HG02642 (cell line): ENCODE measurements at regions not wholly inside any gene's neighbourhood (a gene's known extent, or its start where the extent isn't known, plus 50 kb on each side); places are given as distances from the start of the nearest gene placed in this dataset.

Experiments
- ATAC-seq: cut with Tn5 transposase; IDR thresholded peaks from one replicate; pipeline ENCODE4 v1.9.1; 2021; ENCODE audit warnings: mild to moderate bottlenecking; ENCODE audit not compliant: unreplicated experiment, poor library complexity

DNA sequence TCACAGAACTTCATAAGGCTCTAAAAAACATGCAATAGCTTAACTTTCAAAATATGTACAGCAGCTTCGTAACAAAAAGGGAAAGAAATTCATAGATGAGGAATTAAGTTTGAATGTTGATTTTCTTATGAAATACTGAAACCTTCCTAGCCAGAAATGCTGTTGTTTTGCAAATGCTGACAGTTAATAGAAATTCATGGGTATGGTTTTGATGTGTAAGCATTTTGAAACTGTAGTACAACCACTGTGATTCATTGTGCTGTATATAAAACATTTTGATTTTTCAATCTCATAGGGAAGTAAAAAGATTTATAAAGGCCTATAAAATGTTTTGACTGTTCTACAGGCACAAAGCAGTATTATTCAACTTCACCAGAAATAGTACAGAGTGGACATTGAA is 228.4 kb upstream of the EYS start:
- ATAC-seq = no peak

DNA sequence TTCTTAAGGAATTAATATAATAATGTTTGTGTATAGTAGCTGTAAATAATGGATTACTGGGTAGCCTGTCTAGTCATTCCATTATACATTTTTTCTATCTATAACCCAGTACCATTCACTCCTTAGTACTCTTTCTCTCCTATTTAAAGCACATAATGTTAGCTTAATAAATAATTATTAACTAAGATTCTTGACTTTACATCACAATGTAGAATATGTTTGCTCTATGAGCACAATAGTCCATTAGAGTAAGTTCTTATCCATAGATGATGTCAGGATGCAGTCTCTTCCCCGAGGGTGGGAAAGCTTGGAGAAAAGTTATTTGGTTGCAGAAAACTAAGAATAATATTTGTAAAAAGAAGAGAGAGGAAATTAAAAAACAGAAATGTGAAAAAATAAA is 226.4 kb upstream of the EYS start:
- no peak for ATAC-seq

GRCh38 chr6:65927141-65927540 is 220.1 kb upstream of the EYS start:
- ATAC-seq = no peak

GRCh38 chr6:65924411-65924810 is 217.4 kb upstream of the EYS start:
- no peak for ATAC-seq

GRCh38 chr6:65922049-65922448 is 215.0 kb upstream of the EYS start:
- ATAC-seq = no peak

- no peak for ATAC-seq
Observed at GRCh38 chr6:65908065-65908464, 201.0 kb upstream of the EYS start.

GRCh38 chr6:65903992-65904391 is 197.0 kb upstream of the EYS start:
- ATAC-seq = no peak

GRCh38 chr6:65900928-65901327 is 193.9 kb upstream of the EYS start:
- no peak for ATAC-seq

GRCh38 chr6:65896140-65896539 is 189.1 kb upstream of the EYS start:
- no peak for ATAC-seq

GRCh38 chr6:65876668-65877067 is 169.6 kb upstream of the EYS start:
- ATAC-seq = no peak

GRCh38 chr6:65852369-65852852 is 145.4 kb upstream of the EYS start:
- ATAC-seq = no peak

- ATAC-seq = no peak
Observed at GRCh38 chr6:65830151-65830550, 123.1 kb upstream of the EYS start.

- ATAC-seq = no peak
Observed at GRCh38 chr6:65819152-65819551, 112.1 kb upstream of the EYS start.

DNA sequence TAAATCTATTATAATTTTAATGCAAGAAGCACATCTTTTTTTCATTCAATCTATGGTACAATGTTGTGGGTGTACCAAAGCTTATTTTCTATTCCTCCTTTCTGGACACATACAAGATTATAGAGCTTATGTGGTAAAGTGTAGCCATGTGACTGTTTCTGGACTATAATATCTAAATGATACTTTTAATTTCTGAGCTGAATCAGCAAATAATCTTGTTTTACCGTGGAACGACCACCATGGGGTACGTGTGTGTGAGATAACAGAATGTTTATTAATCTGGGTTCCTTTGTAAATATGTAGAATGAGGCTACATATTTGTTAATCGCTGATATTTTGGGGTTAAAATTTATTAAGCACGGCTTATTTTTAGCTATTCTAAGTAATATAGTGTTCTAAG is 111.5 kb upstream of the EYS start:
- ATAC-seq = no peak

GRCh38 chr6:65816991-65817390 is 110.0 kb upstream of the EYS start:
- no peak for ATAC-seq

GRCh38 chr6:65814071-65814470 is 107.0 kb upstream of the EYS start:
- no peak for ATAC-seq

GRCh38 chr6:65803186-65803585 is 96.2 kb upstream of the EYS start:
- no peak for ATAC-seq

GRCh38 chr6:65799389-65799788 is 92.4 kb upstream of the EYS start:
- ATAC-seq = no peak

DNA sequence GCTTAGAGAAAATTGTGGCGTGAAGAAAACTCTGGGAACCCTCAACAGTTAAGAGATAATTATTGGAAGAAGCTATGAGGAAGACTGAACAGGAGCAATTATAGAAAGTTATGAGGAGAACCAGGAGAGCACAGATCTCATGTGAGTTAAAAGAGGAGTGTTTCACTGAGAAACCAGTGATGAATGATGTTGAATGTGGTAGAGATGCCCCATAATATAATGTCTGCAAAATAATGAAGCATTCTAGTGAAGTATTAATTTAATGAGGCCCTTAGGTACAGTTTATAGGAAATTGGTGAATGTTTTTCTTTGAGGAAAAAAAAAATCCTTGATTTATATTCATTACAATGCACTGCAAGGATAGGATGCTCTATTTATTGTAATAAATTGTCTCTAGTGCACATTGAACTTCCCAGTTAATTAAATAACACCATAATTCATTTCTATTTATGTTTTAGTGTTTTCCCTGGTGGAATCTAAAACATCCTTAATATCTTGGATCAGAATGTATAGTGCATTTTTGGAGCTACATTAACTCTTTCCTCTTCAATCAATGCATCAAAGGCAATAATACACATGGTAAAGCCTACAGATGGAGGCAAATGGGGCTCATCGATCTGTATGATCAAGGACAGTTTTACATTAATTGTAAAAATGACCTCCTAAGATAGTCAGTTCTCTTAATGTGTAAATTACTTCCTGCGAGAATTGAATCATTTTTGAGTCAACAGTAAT is 91.4 kb upstream of the EYS start:
- ATAC-seq = no peak

DNA sequence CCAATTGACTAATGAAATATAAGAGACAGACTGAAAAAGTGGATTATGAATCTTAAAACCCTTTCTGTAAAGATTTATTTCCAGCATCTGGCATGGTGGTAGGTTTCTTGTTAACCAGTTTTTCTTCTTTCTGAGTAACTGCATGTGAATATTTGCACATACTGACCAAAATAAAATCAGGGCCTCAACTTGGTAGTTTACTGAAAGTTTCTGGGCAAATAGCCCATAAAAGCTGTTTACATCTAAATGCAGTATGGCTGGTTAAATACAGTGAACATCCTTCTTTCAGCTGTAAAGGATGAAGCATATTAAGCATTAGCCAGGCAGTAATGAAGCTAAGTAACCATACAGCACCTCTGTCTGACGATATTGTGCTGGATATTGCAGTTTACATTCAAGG is 83.6 kb upstream of the EYS start:
- ATAC-seq = no peak

- ATAC-seq = no peak
Observed at GRCh38 chr6:65787787-65788186, 80.8 kb upstream of the EYS start.

GRCh38 chr6:65786815-65787214 is 79.8 kb upstream of the EYS start:
- ATAC-seq = no peak

DNA sequence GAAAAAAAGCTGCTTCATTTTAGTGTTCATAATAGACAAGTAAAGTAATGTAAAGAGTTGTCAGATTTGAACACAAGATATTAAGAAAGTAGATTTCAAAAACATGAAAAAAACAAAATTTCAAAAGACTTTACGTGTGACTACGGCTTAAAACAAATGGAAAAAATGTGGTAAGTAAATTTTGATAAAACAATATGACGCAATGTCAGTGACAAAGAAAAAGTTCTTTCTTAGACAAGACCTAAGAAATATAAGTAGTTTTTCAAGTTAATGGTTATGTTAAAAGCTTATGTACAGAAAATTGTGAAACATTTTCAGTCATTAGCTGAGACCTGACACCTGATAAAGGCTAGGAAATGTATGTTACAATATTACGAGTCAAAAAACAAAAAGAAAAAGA is 73.7 kb upstream of the EYS start:
- ATAC-seq = no peak
